H1 (cell line): ENCODE measurements at regions not wholly inside any gene's neighbourhood (a gene's known extent, or its start where the extent isn't known, plus 50 kb on each side); places are given as distances from the start of the nearest gene placed in this dataset.

Source experiments
- CTCF ChIA-PET: fragments of 300-600 bp; sonication (Branson Sonifier 250); formaldehyde crosslinking; loops from one replicate; lab custom pipeline; 2021; ENCODE audit not compliant: partially characterized antibody; lab: Charles Lee
- POLR2A ChIA-PET: fragments of 300-600 bp; sonication (Branson Sonifier 250); formaldehyde crosslinking; loops from one replicate; lab custom pipeline; 2021; ENCODE audit warnings: inconsistent platforms; ENCODE audit not compliant: partially characterized antibody; lab: Charles Lee
- DNase-seq, 2 experiments: peaks; one replicate each; pipeline versions ENCODE4 v3.0.0 to v3.0.0-alpha.2; 2010 to 2022; ENCODE audit warnings: low spot score in 2 of 2, low read depth in 1 of 2, mixed read lengths in 1 of 2
- FAIRE-seq: peaks from 2 replicates; lab custom pipeline; 2011; peaks lifted over from hg19 to GRCh38; lab: Jason Lieb, UNC
- H2AFZ ChIP-seq: 2 replicates; pipeline ENCODE4 v1.8.1; 2012; ENCODE audit warnings: low read length, inconsistent platforms
- H2AK5ac ChIP-seq: 2 replicates; pipeline ENCODE4 v1.6.1; 2013; ENCODE audit warnings: low read depth, low read length
- H2BK120ac ChIP-seq: replicated peaks from 2 replicates; pipeline ENCODE3; 2013; ENCODE audit warnings: low read depth, low read length, inconsistent platforms
- H2BK12ac ChIP-seq: 2 replicates; pipeline ENCODE4 v1.6.1; 2013; ENCODE audit warnings: low read depth, low read length
- H2BK15ac ChIP-seq: 2 replicates; pipeline ENCODE4 v1.6.1; 2013; ENCODE audit warnings: low read length
- H2BK20ac ChIP-seq: 2 replicates; pipeline ENCODE4 v1.6.1; 2013; ENCODE audit warnings: low read length
- H2BK5ac ChIP-seq: 2 replicates; pipeline ENCODE4 v1.6.1; 2013; ENCODE audit warnings: low read depth, low read length
- H3K14ac ChIP-seq: 2 replicates; pipeline ENCODE4 v1.6.1; 2013; ENCODE audit warnings: inconsistent platforms; ENCODE audit not compliant: insufficient read length
- H3K18ac ChIP-seq: 2 replicates; pipeline ENCODE4 v1.6.1; 2013; ENCODE audit warnings: low read length; ENCODE audit errors: extremely low read depth
- H3K23ac ChIP-seq: 2 replicates; pipeline ENCODE4 v1.6.1; 2013; ENCODE audit warnings: inconsistent platforms; ENCODE audit not compliant: insufficient read length
- H3K23me2 ChIP-seq: 2 replicates; pipeline ENCODE4 v1.6.1; 2013; ENCODE audit warnings: low read depth, low read length
- H3K27ac ChIP-seq: 2 replicates; pipeline ENCODE4 v1.6.1; 2011; ENCODE audit warnings: low read depth, low read length, inconsistent platforms
- H3K27me3 ChIP-seq, 4 experiments: replicated peaks in 1 of 4; 1 replicate in 1 of 4; 2 replicates in 3 of 4; pipeline versions ENCODE4 v1.6.1 to v1.8.1; 2011 to 2013; ENCODE audit warnings: low read length in 3 of 4, mild to moderate bottlenecking in 3 of 4, inconsistent platforms in 2 of 4, mixed read lengths in 2 of 4, moderate library complexity in 1 of 4; ENCODE audit not compliant: control insufficient read depth in 3 of 4, insufficient read depth in 3 of 4; ENCODE audit errors: extremely low read depth in 1 of 4
- H3K36me3 ChIP-seq, 4 experiments: 2 replicates each; pipeline versions ENCODE4 v1.6.1 to v1.8.1; 2011 to 2013; ENCODE audit warnings: mild to moderate bottlenecking in 4 of 4, low read length in 3 of 4, moderate library complexity in 2 of 4, control low read depth in 1 of 4, inconsistent platforms in 1 of 4; ENCODE audit not compliant: insufficient read depth in 4 of 4, control insufficient read depth in 2 of 4
- H3K4ac ChIP-seq: replicated peaks from 2 replicates; pipeline ENCODE3; 2013; ENCODE audit warnings: low read length, low read depth, mixed read lengths, inconsistent platforms; ENCODE audit not compliant: insufficient read length
- H3K4me1 ChIP-seq, 4 experiments: replicated peaks in 1 of 4; 1 replicate in 1 of 4; 2 replicates in 3 of 4; pipeline versions ENCODE4 v1.6.1 to v1.8.1; 2011 to 2013; ENCODE audit warnings: low read length in 3 of 4, inconsistent platforms in 2 of 4, mixed read lengths in 1 of 4; ENCODE audit not compliant: insufficient read depth in 4 of 4, control insufficient read depth in 3 of 4
- H3K4me2 ChIP-seq, 2 experiments: 2 replicates each; pipeline versions ENCODE4 v1.6.1 to v1.8.1; 2011 to 2013; ENCODE audit warnings: low read depth in 2 of 2, low read length in 2 of 2, control low read depth in 1 of 2, inconsistent platforms in 1 of 2, mild to moderate bottlenecking in 1 of 2; ENCODE audit not compliant: insufficient read depth in 1 of 2
- H3K4me3 ChIP-seq, 4 experiments: fragments of 200-600, 300-600 bp in 1 of 4; sonication (generic), shearing (Covaris generic), sonication (Bioruptor Twin) in 1 of 4; 2 replicates each; pipeline versions ENCODE4 v1.5.1 to v1.8.1; 2011 to 2016; ENCODE audit warnings: low read length in 4 of 4, low read depth in 3 of 4, control low read depth in 2 of 4, inconsistent platforms in 2 of 4, mild to moderate bottlenecking in 2 of 4, mixed read lengths in 1 of 4, moderate library complexity in 1 of 4; ENCODE audit not compliant: insufficient read depth in 2 of 4; ENCODE audit errors: extremely low read depth in 1 of 4
- H3K56ac ChIP-seq: replicated peaks from 2 replicates; pipeline ENCODE3; 2013; ENCODE audit warnings: low read depth, mild to moderate bottlenecking, mixed read lengths, low read length, inconsistent platforms; ENCODE audit not compliant: insufficient read length
- H3K79me1 ChIP-seq: 2 replicates; pipeline ENCODE4 v1.6.1; 2013; ENCODE audit warnings: low read depth, low read length, control low read depth
- H3K79me2 ChIP-seq, 2 experiments: 2 replicates each; pipeline versions ENCODE4 v1.6.1 to v1.8.1; 2012 to 2013; ENCODE audit warnings: low read length in 2 of 2, mild to moderate bottlenecking in 2 of 2, inconsistent platforms in 1 of 2; ENCODE audit not compliant: insufficient read depth in 2 of 2, control insufficient read depth in 1 of 2
- H3K9ac ChIP-seq, 4 experiments: replicated peaks in 1 of 4; 1 replicate in 1 of 4; 2 replicates in 3 of 4; pipeline versions ENCODE4 v1.6.1 to v1.8.1; 2011 to 2013; ENCODE audit warnings: low read depth in 3 of 4, low read length in 3 of 4, control low read depth in 2 of 4, mild to moderate bottlenecking in 2 of 4, moderate library complexity in 2 of 4, inconsistent platforms in 1 of 4; ENCODE audit errors: extremely low read depth in 1 of 4
- H3K9me3 ChIP-seq, 2 experiments: 2 replicates each; pipeline versions ENCODE4 v1.6.1 to v1.8.1; 2012 to 2013; ENCODE audit warnings: mild to moderate bottlenecking in 2 of 2, moderate library complexity in 2 of 2, control low read depth in 1 of 2, inconsistent platforms in 1 of 2, low read depth in 1 of 2, low read length in 1 of 2, mixed read lengths in 1 of 2; ENCODE audit not compliant: insufficient read depth in 2 of 2
- H4K20me1 ChIP-seq, 2 experiments: replicated peaks in 1 of 2; 2 replicates each; pipeline versions ENCODE3 to v1.8.1; 2011 to 2013; ENCODE audit warnings: inconsistent platforms in 2 of 2, low read length in 2 of 2, mild to moderate bottlenecking in 1 of 2; ENCODE audit not compliant: insufficient read depth in 2 of 2, control insufficient read depth in 1 of 2
- H4K5ac ChIP-seq: 2 replicates; pipeline ENCODE4 v1.6.1; 2013; ENCODE audit warnings: low read length, low read depth, mixed read lengths, inconsistent platforms; ENCODE audit not compliant: insufficient read length
- H4K8ac ChIP-seq: 2 replicates; pipeline ENCODE4 v1.8.0; 2013; ENCODE audit warnings: mild to moderate bottlenecking, moderate library complexity, low read length, inconsistent platforms; ENCODE audit not compliant: insufficient read depth; ENCODE audit errors: extremely low read depth
- H4K91ac ChIP-seq: replicated peaks from 2 replicates; pipeline ENCODE3; 2013; ENCODE audit warnings: low read length, mixed read lengths, inconsistent platforms; ENCODE audit not compliant: insufficient read length
- CEBPB ChIP-seq: IDR thresholded peaks from 2 replicates; pipeline ENCODE4 v1.6.1; 2012; ENCODE audit warnings: low read depth, low read length
- CTBP2 ChIP-seq: IDR thresholded peaks from 2 replicates; pipeline ENCODE4 v1.7.0; 2011; ENCODE audit warnings: borderline replicate concordance, mild to moderate bottlenecking, moderate library complexity, mixed read lengths, low read length; ENCODE audit not compliant: insufficient read depth, insufficient read length
- GABPA ChIP-seq: IDR thresholded peaks from 2 replicates; pipeline ENCODE4 v1.6.1; 2011; ENCODE audit warnings: mild to moderate bottlenecking, low read length, moderate library complexity, borderline replicate concordance; ENCODE audit not compliant: insufficient read depth
- JUND ChIP-seq: IDR thresholded peaks from 2 replicates; pipeline ENCODE4 v1.6.1; 2011; ENCODE audit warnings: mild to moderate bottlenecking, improper control_type of control experiment, low read length
- MAFK ChIP-seq: IDR thresholded peaks from 2 replicates; pipeline ENCODE4 v1.6.1; 2012; ENCODE audit warnings: low read depth, mild to moderate bottlenecking, improper control_type of control experiment, low read length
- POLR2AphosphoS5 ChIP-seq: IDR thresholded peaks from 2 replicates; pipeline ENCODE4 v1.6.1; 2011; ENCODE audit warnings: low read depth, low read length
- RAD21 ChIP-seq, 2 experiments: IDR thresholded peaks in 1 of 2; conservative IDR thresholded peaks in 1 of 2; 2 replicates each; pipeline ENCODE4 v1.6.1; 2011; ENCODE audit warnings: low read depth in 2 of 2, low read length in 2 of 2, improper control_type of control experiment in 1 of 2, inconsistent platforms in 1 of 2, mild to moderate bottlenecking in 1 of 2, moderate library complexity in 1 of 2
- SP1 ChIP-seq: IDR thresholded peaks from 2 replicates; pipeline ENCODE4 v1.6.1; 2011; ENCODE audit warnings: low read depth, low read length
- SUZ12 ChIP-seq: fragments of 200-600 bp; sonication (generic); IDR thresholded peaks from 2 replicates; pipeline ENCODE4 v1.6.1; 2012; ENCODE audit warnings: mild to moderate bottlenecking, inconsistent platforms, low read length, moderate library complexity, mixed read lengths
- TAF1 ChIP-seq: IDR thresholded peaks from 2 replicates; pipeline ENCODE4 v1.6.1; 2011; ENCODE audit warnings: mild to moderate bottlenecking, low read depth, low read length
- ZNF274 ChIP-seq: IDR thresholded peaks from 2 replicates; pipeline ENCODE4 v1.7.0; 2012; ENCODE audit warnings: low read length, borderline replicate concordance; ENCODE audit errors: extremely low read depth
- whole genome bisulfite sequencing, 2 experiments: shearing (Covaris generic) in 1 of 2; methylation state at CpG; one replicate each; pipeline versions ENCODE4 v1.1.6 to v1.1.7; 2013 to 2015; ENCODE audit warnings: low lambda C conversion rate in 2 of 2, mixed read lengths in 2 of 2, inconsistent platforms in 1 of 2, low coverage in 1 of 2, missing lambda C conversion rate in 1 of 2; ENCODE audit not compliant: insufficient replicate concordance in 2 of 2, insufficient coverage in 1 of 2, insufficient read length in 1 of 2; ENCODE audit errors: extremely low coverage in 1 of 2, missing lambda C conversion rate in 1 of 2; 5-methylcytosine and 5-hydroxymethylcytosine counted together
- TF ChIP-seq, protein P1 (sequence below): IDR thresholded peaks from 2 replicates; pipeline ENCODE4 v1.6.1; 2012; ENCODE audit warnings: inconsistent platforms

- Histone ChIP-seq H3K56ac (no peak overlapping the region), H3K4me2 (no peak overlapping the region)
- no peak for FAIRE-seq
- TF ChIP-seq MAFK (no peak), TAF1 (no peak), ZNF274 (no peak), POLR2AphosphoS5 (no peak), JUND (no peak), SP1 (no peak), CEBPB (no peak), RAD21 (IDR thresholded peaks at IDR 0.05 in 1 of 2, conservative IDR thresholded peaks at IDR 0.05 in 1 of 2; ENCODE audit: low read depth in 2 of 2, low read length in 2 of 2) (no peak), CTBP2 (no peak), GABPA (no peak), SUZ12 (no peak)
- TF ChIP-seq, protein P1, sequence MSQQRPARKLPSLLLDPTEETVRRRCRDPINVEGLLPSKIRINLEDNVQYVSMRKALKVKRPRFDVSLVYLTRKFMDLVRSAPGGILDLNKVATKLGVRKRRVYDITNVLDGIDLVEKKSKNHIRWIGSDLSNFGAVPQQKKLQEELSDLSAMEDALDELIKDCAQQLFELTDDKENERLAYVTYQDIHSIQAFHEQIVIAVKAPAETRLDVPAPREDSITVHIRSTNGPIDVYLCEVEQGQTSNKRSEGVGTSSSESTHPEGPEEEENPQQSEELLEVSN: no peak
- TF ChIP-seq, all 59 proteins: peak for 0
- Histone ChIP-seq H3K27me3 (no peaks in the 10 kb centered on the region; a peak in 1 of 7 replicates), H4K91ac (no peak overlapping the region), H2AFZ (no peak overlapping the region), H2BK20ac (no peak overlapping the region), H3K18ac (no peak overlapping the region), H2BK12ac (no peak overlapping the region), H2BK15ac (no peak overlapping the region), H3K9me3 (no peaks in the 10 kb centered on the region), H3K79me2 (no peaks in the 10 kb centered on the region), H3K23me2 (no peaks in the 10 kb centered on the region), H2AK5ac (no peak overlapping the region), H3K27ac (no peak overlapping the region), H3K14ac (no peak overlapping the region), H2BK5ac (no peak overlapping the region), H4K5ac (no peak overlapping the region), H3K4me1 (no peaks in the 10 kb centered on the region), H4K8ac (no peak overlapping the region), H3K23ac (no peak overlapping the region), H3K79me1 (no peaks in the 10 kb centered on the region), H3K36me3 (no peaks in the 10 kb centered on the region), H3K4me3 (no peak overlapping the region), H3K9ac (no peak overlapping the region), H2BK120ac (no peak overlapping the region), H3K4ac (no peak overlapping the region), H4K20me1 (no peaks in the 10 kb centered on the region)
- DNase-seq: no peak
- CTCF ChIA-PET: interaction anchor here (0.6 to 1.0 kb wide), 3 partner anchors 10 to 57 kb away, joined by 3 to 4 read pairs (median 3); no protein-coding TSS in a partner anchor
- 100% methylated on average over 2 of the region's 2 CpGs; no CpG with 5 or more reads in 1 of the 2 experiments for WGBS, 2 experiments
- POLR2A ChIA-PET: no interaction called here
These were observed 108.4 kb downstream of the EMP1 start for GRCh38 chr12:13304924-13305323.
